GM12892 (cell line): ENCODE measurements at regions not wholly inside any gene's neighbourhood (a gene's known extent, or its start where the extent isn't known, plus 50 kb on each side); places are given as distances from the start of the nearest gene placed in this dataset.

Experiments used
- DNase-seq: peaks from one replicate; pipeline ENCODE4 v3.0.0; 2011; ENCODE audit not compliant: insufficient read length
- FAIRE-seq: peaks from 2 replicates; lab custom pipeline; 2011; peaks lifted over from hg19 to GRCh38; lab: Jason Lieb, UNC
- POLR2A ChIP-seq: IDR thresholded peaks from 2 replicates; pipeline ENCODE4 v1.6.1; 2011; ENCODE audit warnings: low read depth, low read length, control low read depth
- POLR2AphosphoS5 ChIP-seq: IDR thresholded peaks from 2 replicates; pipeline ENCODE4 v1.6.1; 2011; ENCODE audit warnings: low read depth, low read length, control low read depth
- TAF1 ChIP-seq: IDR thresholded peaks from 2 replicates; pipeline ENCODE4 v1.6.1; 2011; ENCODE audit warnings: low read depth, mild to moderate bottlenecking, control low read depth, low read length, borderline replicate concordance

GRCh38 chr2:142241016-142241415 lies 110.2 kb upstream of the LRP1B start:
- no peak for FAIRE-seq
- TF ChIP-seq POLR2AphosphoS5 (no peak), POLR2A (no peak), TAF1 (no peak)
- no peak for DNase-seq

- no peak for TF ChIP-seq POLR2AphosphoS5
- no peak for TF ChIP-seq TAF1
- TF ChIP-seq POLR2A: no peak
- DNase-seq (no peak), FAIRE-seq (no peak)
Observed at GRCh38 chr2:142236181-142236580, 105.4 kb upstream of the LRP1B start.

GRCh38 chr2:142234741-142235140 lies 103.9 kb upstream of the LRP1B start:
- TF ChIP-seq POLR2A (no peak), POLR2AphosphoS5 (no peak), TAF1 (no peak)
- FAIRE-seq (no peak), DNase-seq (no peak)

- FAIRE-seq: no peak
- TF ChIP-seq POLR2AphosphoS5: no peak
- no peak for TF ChIP-seq TAF1
- no peak for TF ChIP-seq POLR2A
- DNase-seq: no peak
Observed at GRCh38 chr2:142223309-142223708, 92.5 kb upstream of the LRP1B start.

- TF ChIP-seq POLR2AphosphoS5 (no peak), TAF1 (no peak), POLR2A (no peak)
- DNase-seq: no peak
- FAIRE-seq: no peak
Observed at GRCh38 chr2:142222715-142223114, 91.9 kb upstream of the LRP1B start.

GRCh38 chr2:142220901-142221300 lies 90.1 kb upstream of the LRP1B start:
- DNase-seq: no peak
- no peak for TF ChIP-seq POLR2AphosphoS5
- no peak for TF ChIP-seq POLR2A
- TF ChIP-seq TAF1: no peak
- FAIRE-seq: no peak

GRCh38 chr2:142220239-142220638 lies 89.4 kb upstream of the LRP1B start:
- TF ChIP-seq POLR2AphosphoS5: no peak
- no peak for TF ChIP-seq POLR2A
- no peak for TF ChIP-seq TAF1
- FAIRE-seq (no peak), DNase-seq (no peak)

- TF ChIP-seq POLR2AphosphoS5 (no peak), POLR2A (no peak), TAF1 (no peak)
- no peak for FAIRE-seq
- no peak for DNase-seq
Observed at GRCh38 chr2:142218471-142218870, 87.7 kb upstream of the LRP1B start.

GRCh38 chr2:142217804-142218203 lies 87.0 kb upstream of the LRP1B start:
- DNase-seq (no peak), FAIRE-seq (no peak)
- TF ChIP-seq POLR2A (no peak), POLR2AphosphoS5 (no peak), TAF1 (no peak)

- no peak for TF ChIP-seq POLR2A
- TF ChIP-seq POLR2AphosphoS5: no peak
- TF ChIP-seq TAF1: no peak
- DNase-seq (no peak), FAIRE-seq (no peak)
Observed at GRCh38 chr2:142200062-142200461, 69.2 kb upstream of the LRP1B start.

- DNase-seq (no peak), FAIRE-seq (no peak)
- TF ChIP-seq POLR2AphosphoS5: no peak
Observed at GRCh38 chr2:142199073-142199472, 68.3 kb upstream of the LRP1B start.

- no peak for FAIRE-seq
- DNase-seq: no peak
- TF ChIP-seq POLR2A (no peak), TAF1 (no peak), POLR2AphosphoS5 (no peak)
Observed at GRCh38 chr2:142190805-142191204, 60.0 kb upstream of the LRP1B start.

GRCh38 chr2:142189501-142189900 lies 58.7 kb upstream of the LRP1B start:
- DNase-seq (no peak), FAIRE-seq (no peak)
- TF ChIP-seq TAF1 (no peak), POLR2A (no peak), POLR2AphosphoS5 (no peak)

- TF ChIP-seq TAF1: no peak
- no peak for TF ChIP-seq POLR2A
- TF ChIP-seq POLR2AphosphoS5: no peak
- DNase-seq (no peak), FAIRE-seq (no peak)
Observed at GRCh38 chr2:142188562-142188961, 57.7 kb upstream of the LRP1B start.
